Colonic mucosa (tissue), 4 donors: ENCODE measurements at regions not wholly inside any gene's neighbourhood (a gene's known extent, or its start where the extent isn't known, plus 50 kb on each side); places are given as distances from the start of the nearest gene placed in this dataset.

Experiments
- DNase-seq: peaks from one replicate; pipeline ENCODE4 v3.0.0-alpha.2; 2020
- H3K27ac ChIP-seq: fragments of 200-600 bp; one replicate; pipeline ENCODE4 v1.8.0; 2021
- H3K27me3 ChIP-seq: fragments of 200-600 bp; one replicate; pipeline ENCODE4 v1.8.0; 2021
- H3K36me3 ChIP-seq: fragments of 200-600 bp; one replicate; pipeline ENCODE4 v1.8.0; 2021
- H3K4me1 ChIP-seq: fragments of 200-600 bp; one replicate; pipeline ENCODE4 v1.8.0; 2021; ENCODE audit warnings: mild to moderate bottlenecking
- H3K4me3 ChIP-seq: fragments of 200-600 bp; one replicate; pipeline ENCODE4 v1.8.0; 2021
- H3K9ac ChIP-seq, 2 donors: one replicate each; pipeline ENCODE4 v1.7.0; 2013; ENCODE audit warnings: control low read depth in 2 of 2, low read depth in 2 of 2, low read length in 2 of 2
- H3K9me3 ChIP-seq: fragments of 200-600 bp; one replicate; pipeline ENCODE4 v1.8.0; 2021
- CTCF ChIP-seq: fragments of 200-600 bp; IDR thresholded peaks from one replicate; pipeline ENCODE4 v1.8.0; 2022; ENCODE audit warnings: antibody characterized with exemption, mild to moderate bottlenecking
- intact Hi-C: fragments of 100-400 bp; cut with DNase I; formaldehyde crosslinking; loops from one replicate; pipeline ENCODE4 v1.14.1; 2022
- donor health status: healthy.
- donor health status: DM: no; HTN: no; CAD: no.
- donor health status: DM: no; HTN: no; CAD: no.

GRCh38 chr3:132210476-132211346 is 106.5 kb upstream of the ACP3 start:
- peak; percentile 60 for DNase-seq
- no peaks in the 10 kb centered on the region for H3K27me3 ChIP-seq
- no peak overlapping the region for H3K27ac ChIP-seq
- H3K9me3 ChIP-seq = no peaks in the 10 kb centered on the region
- H3K4me3 ChIP-seq = no peak overlapping the region
- intact Hi-C loops = no loop called here
- H3K36me3 ChIP-seq = no peaks in the 10 kb centered on the region
- no peak overlapping the region for H3K9ac ChIP-seq
- H3K4me1 ChIP-seq = no peaks in the 10 kb centered on the region
- TF ChIP-seq CTCF = peak; percentile 59

- Histone ChIP-seq H3K36me3 (no peaks in the 10 kb centered on the region), H3K9ac (no peak overlapping the region), H3K9me3 (no peaks in the 10 kb centered on the region), H3K27me3 (no peaks in the 10 kb centered on the region), H3K4me1 (no peaks in the 10 kb centered on the region), H3K27ac (no peak overlapping the region), H3K4me3 (no peak overlapping the region)
- intact Hi-C loops = no loop called here
- no peak for DNase-seq
- TF ChIP-seq CTCF = no peak
Observed at GRCh38 chr3:132211896-132212295, 105.3 kb upstream of the ACP3 start.

- H3K9ac ChIP-seq = no peak overlapping the region
- DNase-seq = no peak
- H3K36me3 ChIP-seq = no peaks in the 10 kb centered on the region
- H3K9me3 ChIP-seq = no peaks in the 10 kb centered on the region
- no peak overlapping the region for H3K27ac ChIP-seq
- no peak for TF ChIP-seq CTCF
- H3K4me3 ChIP-seq = no peak overlapping the region
- no peaks in the 10 kb centered on the region for H3K4me1 ChIP-seq
- H3K27me3 ChIP-seq = no peaks in the 10 kb centered on the region
- intact Hi-C loops = no loop called here
Observed at GRCh38 chr3:132218817-132219755, 98.1 kb upstream of the ACP3 start.

- no peak for DNase-seq
Observed at GRCh38 chr3:132220986-132221385, 96.2 kb upstream of the ACP3 start.

More at GRCh38 chr3:132220986-132221385, 96.2 kb upstream of the ACP3 start:
- no peak for TF ChIP-seq CTCF
- H3K9ac ChIP-seq = no peak overlapping the region
- intact Hi-C loops = no loop called here
- no peak overlapping the region for H3K27ac ChIP-seq
- H3K4me3 ChIP-seq = no peak overlapping the region
- no peaks in the 10 kb centered on the region for H3K27me3 ChIP-seq
- H3K36me3 ChIP-seq = no peaks in the 10 kb centered on the region
- no peaks in the 10 kb centered on the region for H3K9me3 ChIP-seq
- no peaks in the 10 kb centered on the region for H3K4me1 ChIP-seq
